IMR-90 (cell line): ENCODE measurements at regions not wholly inside any gene's neighbourhood (a gene's known extent, or its start where the extent isn't known, plus 50 kb on each side); places are given as distances from the start of the nearest gene placed in this dataset.

Experiments used
- CTCF ChIP-seq: conservative IDR thresholded peaks from 2 replicates; pipeline ENCODE4 v1.5.1; 2012; ENCODE audit warnings: mild to moderate bottlenecking, low read depth, low read length, improper control_type of control experiment
- MXI1 ChIP-seq: IDR thresholded peaks from 2 replicates; pipeline ENCODE4 v1.6.1; 2012; ENCODE audit warnings: low read depth, mild to moderate bottlenecking, low read length, moderate library complexity, borderline replicate concordance

DNA sequence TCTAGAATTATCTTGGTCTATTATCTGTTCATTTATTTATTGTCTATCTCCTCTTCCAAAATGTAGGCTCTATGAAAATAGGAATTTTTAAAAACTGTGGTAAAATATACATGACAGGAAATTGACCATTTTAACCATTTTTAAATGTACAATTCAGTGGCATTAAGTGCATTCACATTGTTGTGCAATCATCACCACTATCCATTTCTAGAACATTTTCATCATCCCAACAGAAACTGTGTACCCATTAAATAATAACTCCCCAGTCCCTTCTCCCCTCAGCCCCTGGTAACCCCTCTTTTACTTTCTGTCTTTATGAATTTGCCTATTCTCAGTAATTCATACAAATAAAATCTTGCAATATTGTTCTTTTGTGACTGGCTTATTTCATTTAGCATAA lies 71.1 kb upstream of the LCLAT1 start:
- TF ChIP-seq CTCF (no peak), MXI1 (no peak)
